Endothelial cell of umbilical vein (primary cell): ENCODE measurements at regions not wholly inside any gene's neighbourhood (a gene's known extent, or its start where the extent isn't known, plus 50 kb on each side); places are given as distances from the start of the nearest gene placed in this dataset.

Source experiments
- EZH2 ChIP-seq: IDR thresholded peaks from 2 replicates; pipeline ENCODE4 v1.6.1; 2012; ENCODE audit warnings: borderline replicate concordance, low read depth, mild to moderate bottlenecking, moderate library complexity, low read length, inconsistent platforms; ENCODE audit not compliant: severe bottlenecking
- MAX ChIP-seq: IDR thresholded peaks from 2 replicates; pipeline ENCODE4 v1.6.1; 2011; ENCODE audit not compliant: insufficient read depth, insufficient read length
- POLR2A ChIP-seq: IDR thresholded peaks from 2 replicates; pipeline ENCODE4 v1.6.1; 2012; ENCODE audit warnings: low read depth, mild to moderate bottlenecking, control low read depth, low read length
- POLR2AphosphoS5 ChIP-seq: IDR thresholded peaks from 2 replicates; pipeline ENCODE4 v1.6.1; 2012; ENCODE audit warnings: low read depth, mild to moderate bottlenecking, control low read depth, low read length, moderate library complexity; ENCODE audit not compliant: insufficient read depth

- TF ChIP-seq POLR2A (no peak), EZH2 (no peak), MAX (no peak), POLR2AphosphoS5 (no peak)
These were observed 54.9 kb upstream of the CARMIL1 start for GRCh38 chr6:25224242-25224641.
